ENCODE measurements at regions not wholly inside any gene's neighbourhood (a gene's known extent, or its start where the extent isn't known, plus 50 kb on each side); places are given as distances from the start of the nearest gene placed in this dataset.

DNA sequence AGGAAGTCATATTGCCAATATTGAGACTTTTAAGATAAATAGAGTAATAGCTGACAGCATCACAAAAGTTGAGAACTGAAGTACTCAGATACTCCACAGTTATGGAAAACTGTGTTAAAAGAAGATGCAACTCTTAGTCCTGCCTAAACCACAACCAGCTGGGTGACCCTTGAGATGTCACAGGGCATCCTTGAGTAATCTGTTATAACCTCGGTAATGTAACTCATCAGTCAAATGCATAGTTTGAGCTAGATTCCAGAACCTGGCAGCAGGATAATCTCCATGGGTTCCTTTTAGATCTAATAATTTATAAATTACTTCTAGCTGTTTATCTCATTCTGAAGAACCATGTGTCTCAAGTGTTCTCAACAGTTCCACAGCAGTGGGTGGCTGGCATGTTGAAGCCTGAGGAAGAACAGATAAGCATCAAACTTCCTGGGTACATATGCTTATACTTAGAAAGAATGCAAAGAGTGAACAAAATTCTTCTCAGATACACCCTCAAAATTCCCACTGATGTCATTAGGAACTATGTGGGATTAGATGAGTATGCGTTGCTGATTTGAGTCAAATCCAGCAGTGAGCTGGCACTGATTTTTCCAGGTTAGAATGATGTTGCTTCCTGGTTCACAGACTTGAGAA lies 304.1 kb upstream of the ERBB4 start:
- Histone ChIP-seq H3K27me3 (ENCODE audit: control insufficient read depth, insufficient read depth, low read length) (no peaks in the 10 kb centered on the region), H3K4me1 (ENCODE audit: control insufficient read depth, insufficient read depth, low read length, poor library complexity, severe bottlenecking) (no peaks in the 10 kb centered on the region), H3K27ac (ENCODE audit: insufficient read depth, low read length, poor library complexity, severe bottlenecking) (no peak overlapping the region), H3K36me3 (ENCODE audit: control insufficient read depth, insufficient read depth, low read length) (no peaks in the 10 kb centered on the region), H3K9me3 (ENCODE audit: control insufficient read depth in 2 of 2, low read length in 2 of 2) (no peaks in the 10 kb centered on the region), H3K4me3 (ENCODE audit: low read depth, low read length) (no peak overlapping the region)
- DNase-seq, result no peak
- no peak for ATAC-seq (ENCODE audit: low read depth in 2 of 2)
- no peak overlapping the region for H3K27ac Mint-ChIP-seq
- H3K4me3 Mint-ChIP-seq, result no peak overlapping the region
- peaks cover 0 to 5% (median 0%) of the 10 kb centered on the region in 7 donors for H3K9me3 Mint-ChIP-seq
- peaks cover 4 to 12% (median 9%) of the 10 kb centered on the region in 4 donors for H3K4me1 Mint-ChIP-seq
- H3K27me3 Mint-ChIP-seq, result peaks cover 5% of the 10 kb centered on the region
- H3K36me3 Mint-ChIP-seq, result peaks cover 42% of the 10 kb centered on the region

GRCh38 chr2:212841460-212841859 lies 302.9 kb upstream of the ERBB4 start:
- H3K9me3 ChIP-seq (ENCODE audit: control insufficient read depth in 2 of 2, low read length in 2 of 2), result no peaks in the 10 kb centered on the region
- no peaks in the 10 kb centered on the region for H3K36me3 ChIP-seq (ENCODE audit: control insufficient read depth, insufficient read depth, low read length)
- Mint-ChIP-seq H3K4me3 (no peak overlapping the region), H3K27me3 (peaks cover 5% of the 10 kb centered on the region), H3K4me1 (peaks cover 4 to 12% (median 9%) of the 10 kb centered on the region in 4 donors), H3K36me3 (peaks cover 32% of the 10 kb centered on the region), H3K9me3 (peaks cover 0 to 5% (median 0%) of the 10 kb centered on the region in 7 donors), H3K27ac (peak overlapping the region in 1 of 3 donors; percentile 50)
- H3K27me3 ChIP-seq (ENCODE audit: control insufficient read depth, insufficient read depth, low read length), result no peaks in the 10 kb centered on the region
- H3K27ac ChIP-seq (ENCODE audit: insufficient read depth, low read length, poor library complexity, severe bottlenecking), result no peak overlapping the region
- no peaks in the 10 kb centered on the region for H3K4me1 ChIP-seq (ENCODE audit: control insufficient read depth, insufficient read depth, low read length, poor library complexity, severe bottlenecking)
- ATAC-seq (ENCODE audit: low read depth in 2 of 2), result no peak
- no peak for DNase-seq
- no peak overlapping the region for H3K4me3 ChIP-seq (ENCODE audit: low read depth, low read length)

DNA sequence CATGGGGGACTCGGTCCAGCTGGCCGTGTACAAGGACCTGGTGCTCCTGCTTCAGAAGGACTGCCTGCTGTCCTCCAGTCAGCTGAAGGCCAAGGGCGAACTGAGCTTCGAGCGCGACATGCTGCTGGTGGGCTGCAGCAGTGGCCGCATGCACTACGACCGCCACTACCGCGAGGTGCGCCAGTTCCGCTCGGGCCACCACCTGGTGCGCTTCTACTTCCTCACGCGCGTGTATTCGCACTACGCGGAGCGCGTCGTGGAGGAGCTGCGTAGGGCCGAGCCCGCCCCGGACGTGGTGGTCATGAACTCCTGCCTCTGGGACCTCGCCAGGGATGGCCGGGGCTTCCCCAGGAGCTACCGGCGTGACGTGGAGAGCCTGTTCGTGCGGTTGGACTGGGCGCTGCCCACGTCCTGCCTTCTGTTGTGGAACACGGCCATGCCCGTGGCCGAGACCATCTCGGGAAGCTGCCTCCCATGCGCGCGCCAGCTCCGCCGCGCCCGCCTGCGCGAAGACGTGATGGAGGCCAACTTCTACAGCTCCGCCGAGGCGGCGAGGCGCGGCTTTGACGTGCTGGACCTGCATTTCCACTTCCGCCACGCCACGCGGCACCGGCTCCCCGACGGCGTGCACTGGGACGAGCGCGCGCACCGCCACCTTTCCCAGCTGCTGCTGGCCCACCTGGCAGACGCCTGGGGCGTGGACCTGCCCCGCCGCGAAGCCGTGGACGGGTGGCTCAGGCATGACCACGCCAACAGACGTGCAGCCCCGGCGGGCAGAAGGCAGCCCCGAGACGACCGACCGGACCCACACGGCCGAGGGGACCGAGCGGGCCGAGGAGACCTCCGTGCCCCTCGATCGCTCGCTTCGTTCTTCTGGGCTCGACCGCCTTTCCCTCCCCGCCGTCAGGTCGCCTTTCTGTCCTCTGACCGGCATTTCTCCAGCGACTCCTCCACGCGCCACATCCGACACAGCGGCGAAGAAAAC lies 293.9 kb upstream of the ERBB4 start:
- Histone ChIP-seq H3K4me1 (ENCODE audit: control insufficient read depth, insufficient read depth, low read length, poor library complexity, severe bottlenecking) (no peaks in the 10 kb centered on the region), H3K9me3 (ENCODE audit: control insufficient read depth in 2 of 2, low read length in 2 of 2) (peaks cover 0 to 5% of the 10 kb centered on the region in 2 experiments), H3K36me3 (ENCODE audit: control insufficient read depth, insufficient read depth, low read length) (no peaks in the 10 kb centered on the region), H3K4me3 (ENCODE audit: low read depth, low read length) (no peak overlapping the region), H3K27me3 (ENCODE audit: control insufficient read depth, insufficient read depth, low read length) (no peaks in the 10 kb centered on the region), H3K27ac (ENCODE audit: insufficient read depth, low read length, poor library complexity, severe bottlenecking) (no peak overlapping the region)
- ATAC-seq (ENCODE audit: low read depth in 2 of 2), result no peak
- peaks cover 0 to 9% (median 7%) of the 10 kb centered on the region in 7 donors for H3K9me3 Mint-ChIP-seq
- peaks cover 5% of the 10 kb centered on the region for H3K36me3 Mint-ChIP-seq
- H3K27ac Mint-ChIP-seq, result no peak overlapping the region
- no peak for DNase-seq
- no peak overlapping the region for H3K4me3 Mint-ChIP-seq
- peaks cover 0 to 4% (median under 1%) of the 10 kb centered on the region in 4 donors for H3K4me1 Mint-ChIP-seq
- H3K27me3 Mint-ChIP-seq, result no peaks in the 10 kb centered on the region

DNA sequence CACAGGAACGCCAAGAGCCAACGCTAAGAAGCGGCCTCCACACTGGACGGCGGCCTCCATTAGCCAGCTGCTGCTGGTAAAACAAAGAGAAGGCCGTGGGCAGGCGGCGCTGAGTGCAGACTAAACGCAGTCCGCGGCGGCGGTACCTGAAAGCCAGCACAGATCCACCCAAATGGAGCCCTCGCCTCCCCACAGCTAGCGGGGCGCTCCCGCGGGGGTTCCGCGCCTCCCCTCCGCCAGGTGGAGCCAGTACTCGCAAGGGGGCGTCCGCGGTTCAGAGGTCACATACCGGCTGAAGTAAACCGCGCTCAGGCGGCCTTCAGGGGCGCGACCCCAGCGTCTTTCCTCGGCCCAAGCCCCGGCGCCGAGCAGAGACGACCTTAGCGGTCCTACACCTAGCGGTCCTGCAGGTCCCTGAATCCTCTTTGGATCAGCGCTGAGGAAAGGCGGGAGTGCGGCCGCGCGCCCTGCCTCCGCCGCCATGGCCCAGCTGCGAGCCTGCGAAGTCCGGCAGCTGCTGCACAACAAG lies 293.1 kb upstream of the ERBB4 start:
- peaks cover 5% of the 10 kb centered on the region for H3K36me3 Mint-ChIP-seq
- H3K4me3 Mint-ChIP-seq, result no peak overlapping the region
- H3K27ac ChIP-seq (ENCODE audit: insufficient read depth, low read length, poor library complexity, severe bottlenecking), result no peak overlapping the region
- H3K9me3 Mint-ChIP-seq, result peaks cover 0 to 9% (median 7%) of the 10 kb centered on the region in 7 donors
- ATAC-seq (ENCODE audit: low read depth in 2 of 2) (no peak), DNase-seq (no peak)
- no peak overlapping the region for H3K4me3 ChIP-seq (ENCODE audit: low read depth, low read length)
- peaks cover 0 to 5% of the 10 kb centered on the region in 2 experiments for H3K9me3 ChIP-seq (ENCODE audit: control insufficient read depth in 2 of 2, low read length in 2 of 2)
- H3K27me3 ChIP-seq (ENCODE audit: control insufficient read depth, insufficient read depth, low read length), result no peaks in the 10 kb centered on the region
- peaks cover 0 to 4% (median under 1%) of the 10 kb centered on the region in 4 donors for H3K4me1 Mint-ChIP-seq
- peaks cover 2% of the 10 kb centered on the region for H3K36me3 ChIP-seq (ENCODE audit: control insufficient read depth, insufficient read depth, low read length)
- H3K4me1 ChIP-seq (ENCODE audit: control insufficient read depth, insufficient read depth, low read length, poor library complexity, severe bottlenecking), result no peaks in the 10 kb centered on the region
- H3K27ac Mint-ChIP-seq, result no peak overlapping the region
- H3K27me3 Mint-ChIP-seq, result no peaks in the 10 kb centered on the region

- H3K36me3 Mint-ChIP-seq, result peaks cover 4% of the 10 kb centered on the region
- Histone ChIP-seq H3K27me3 (ENCODE audit: control insufficient read depth, insufficient read depth, low read length) (no peaks in the 10 kb centered on the region), H3K27ac (ENCODE audit: insufficient read depth, low read length, poor library complexity, severe bottlenecking) (no peak overlapping the region), H3K4me1 (ENCODE audit: control insufficient read depth, insufficient read depth, low read length, poor library complexity, severe bottlenecking) (no peaks in the 10 kb centered on the region), H3K4me3 (ENCODE audit: low read depth, low read length) (no peak overlapping the region), H3K9me3 (ENCODE audit: control insufficient read depth in 2 of 2, low read length in 2 of 2) (no peaks in the 10 kb centered on the region), H3K36me3 (ENCODE audit: control insufficient read depth, insufficient read depth, low read length) (no peaks in the 10 kb centered on the region)
- DNase-seq (no peak), ATAC-seq (ENCODE audit: low read depth in 2 of 2) (no peak)
- H3K4me3 Mint-ChIP-seq, result no peak overlapping the region
- peaks cover 0 to 4% (median 0%) of the 10 kb centered on the region in 7 donors for H3K9me3 Mint-ChIP-seq
- no peaks in the 10 kb centered on the region for H3K27me3 Mint-ChIP-seq
- no peak overlapping the region for H3K27ac Mint-ChIP-seq
- H3K4me1 Mint-ChIP-seq, result peaks cover 0 to 4% (median 0%) of the 10 kb centered on the region in 4 donors
Measured at GRCh38 chr2:212816267-212816666, 277.7 kb upstream of the ERBB4 start.

GRCh38 chr2:212815453-212815852 lies 276.9 kb upstream of the ERBB4 start:
- peaks cover 4% of the 10 kb centered on the region for H3K36me3 Mint-ChIP-seq
- Histone ChIP-seq H3K4me1 (ENCODE audit: control insufficient read depth, insufficient read depth, low read length, poor library complexity, severe bottlenecking) (no peaks in the 10 kb centered on the region), H3K27ac (ENCODE audit: insufficient read depth, low read length, poor library complexity, severe bottlenecking) (no peak overlapping the region), H3K36me3 (ENCODE audit: control insufficient read depth, insufficient read depth, low read length) (no peaks in the 10 kb centered on the region), H3K27me3 (ENCODE audit: control insufficient read depth, insufficient read depth, low read length) (no peaks in the 10 kb centered on the region), H3K4me3 (ENCODE audit: low read depth, low read length) (no peak overlapping the region), H3K9me3 (ENCODE audit: control insufficient read depth in 2 of 2, low read length in 2 of 2) (no peaks in the 10 kb centered on the region)
- ATAC-seq (ENCODE audit: low read depth in 2 of 2) (no peak), DNase-seq (no peak)
- no peaks in the 10 kb centered on the region for H3K27me3 Mint-ChIP-seq
- H3K9me3 Mint-ChIP-seq, result peaks cover 0 to 4% (median 0%) of the 10 kb centered on the region in 7 donors
- peaks cover 0 to 4% (median 0%) of the 10 kb centered on the region in 4 donors for H3K4me1 Mint-ChIP-seq
- H3K27ac Mint-ChIP-seq, result no peak overlapping the region
- H3K4me3 Mint-ChIP-seq, result no peak overlapping the region

- no peaks in the 10 kb centered on the region for H3K36me3 ChIP-seq (ENCODE audit: control insufficient read depth, insufficient read depth, low read length)
- no peak overlapping the region for H3K27ac ChIP-seq (ENCODE audit: insufficient read depth, low read length, poor library complexity, severe bottlenecking)
- H3K27ac Mint-ChIP-seq, result no peak overlapping the region
- no peaks in the 10 kb centered on the region for H3K4me1 ChIP-seq (ENCODE audit: control insufficient read depth, insufficient read depth, low read length, poor library complexity, severe bottlenecking)
- no peaks in the 10 kb centered on the region for H3K9me3 ChIP-seq (ENCODE audit: control insufficient read depth in 2 of 2, low read length in 2 of 2)
- no peak overlapping the region for H3K4me3 ChIP-seq (ENCODE audit: low read depth, low read length)
- no peaks in the 10 kb centered on the region for H3K27me3 Mint-ChIP-seq
- peaks cover 0 to 4% (median 0%) of the 10 kb centered on the region in 7 donors for H3K9me3 Mint-ChIP-seq
- H3K36me3 Mint-ChIP-seq, result peaks cover 9% of the 10 kb centered on the region
- H3K27me3 ChIP-seq (ENCODE audit: control insufficient read depth, insufficient read depth, low read length), result no peaks in the 10 kb centered on the region
- DNase-seq, result no peak
- ATAC-seq (ENCODE audit: low read depth in 2 of 2), result no peak
- H3K4me1 Mint-ChIP-seq, result peaks cover 0 to 4% (median 0%) of the 10 kb centered on the region in 4 donors
- no peak overlapping the region for H3K4me3 Mint-ChIP-seq
Measured at GRCh38 chr2:212814941-212815340, 276.3 kb upstream of the ERBB4 start.

Data from CD4-positive, CD25-positive, alpha-beta regulatory T cell (primary cell).